IPS-NIHi7 (cell line): ENCODE measurements at regions not wholly inside any gene's neighbourhood (a gene's known extent, or its start where the extent isn't known, plus 50 kb on each side); places are given as distances from the start of the nearest gene placed in this dataset.

ENCODE experiments used
- DNase-seq: peaks from one replicate; pipeline ENCODE4 v3.0.0; 2012; ENCODE audit warnings: mixed read lengths; ENCODE audit errors: extremely low spot score

GRCh38 chr12:28107679-28108078 is 82.6 kb upstream of the CCDC91 start:
- DNase-seq: no peak

GRCh38 chr12:28108599-28108998 is 81.7 kb upstream of the CCDC91 start:
- no peak for DNase-seq

GRCh38 chr12:28110329-28110728 is 79.9 kb upstream of the CCDC91 start:
- peak; percentile 20 for DNase-seq

- no peak for DNase-seq
These were observed 75.8 kb upstream of the CCDC91 start for GRCh38 chr12:28114488-28114887.

- no peak for DNase-seq
These were observed 68.8 kb upstream of the CCDC91 start for GRCh38 chr12:28121433-28121832.

GRCh38 chr12:28121899-28122655 is 68.2 kb upstream of the CCDC91 start:
- DNase-seq: no peak

GRCh38 chr12:28122756-28123155 is 67.5 kb upstream of the CCDC91 start:
- DNase-seq: no peak

GRCh38 chr12:28127455-28127854 is 62.8 kb upstream of the CCDC91 start:
- DNase-seq: no peak

GRCh38 chr12:28129031-28129430 is 61.2 kb upstream of the CCDC91 start:
- no peak for DNase-seq

GRCh38 chr12:28130234-28130624 is 60.0 kb upstream of the CCDC91 start:
- no peak for DNase-seq

- DNase-seq: no peak
These were observed 59.3 kb upstream of the CCDC91 start for GRCh38 chr12:28130625-28131598.

- DNase-seq: no peak
These were observed 57.9 kb upstream of the CCDC91 start for GRCh38 chr12:28132398-28132797.

- DNase-seq: no peak
These were observed 54.3 kb upstream of the CCDC91 start for GRCh38 chr12:28135801-28136439.

GRCh38 chr12:28137414-28137813 is 52.8 kb upstream of the CCDC91 start:
- DNase-seq: no peak

- no peak for DNase-seq
These were observed 49.9 kb upstream of the CCDC91 start for GRCh38 chr12:28140404-28140803.
